ENCODE measurements at regions not wholly inside any gene's neighbourhood (a gene's known extent, or its start where the extent isn't known, plus 50 kb on each side); places are given as distances from the start of the nearest gene placed in this dataset.

- DNase-seq, result no peak
These were observed 96.8 kb downstream of the TMEM26 start for GRCh38 chr10:61356354-61356753.

DNA sequence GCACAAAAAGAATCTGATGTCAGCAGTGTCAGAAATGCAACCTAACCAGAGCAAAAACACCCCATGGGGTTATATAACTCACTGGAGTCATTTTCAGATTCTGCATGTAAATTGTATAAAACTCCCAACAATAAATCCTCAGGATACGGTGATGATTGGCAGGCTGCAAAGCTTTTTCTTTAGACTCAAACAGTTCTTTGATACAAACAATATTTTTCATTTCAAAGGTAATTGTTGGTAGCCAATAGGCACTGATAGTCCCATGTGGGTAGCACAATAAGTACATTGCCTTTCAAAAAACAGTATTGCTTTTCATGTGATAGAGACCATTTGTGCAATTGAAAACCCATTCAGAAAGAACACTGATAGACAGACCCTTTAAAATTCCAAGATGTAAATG is 98.0 kb downstream of the TMEM26 start:
- no peak for DNase-seq

GRCh38 chr10:61354401-61354975 is 98.7 kb downstream of the TMEM26 start:
- DNase-seq, result no peak

DNA sequence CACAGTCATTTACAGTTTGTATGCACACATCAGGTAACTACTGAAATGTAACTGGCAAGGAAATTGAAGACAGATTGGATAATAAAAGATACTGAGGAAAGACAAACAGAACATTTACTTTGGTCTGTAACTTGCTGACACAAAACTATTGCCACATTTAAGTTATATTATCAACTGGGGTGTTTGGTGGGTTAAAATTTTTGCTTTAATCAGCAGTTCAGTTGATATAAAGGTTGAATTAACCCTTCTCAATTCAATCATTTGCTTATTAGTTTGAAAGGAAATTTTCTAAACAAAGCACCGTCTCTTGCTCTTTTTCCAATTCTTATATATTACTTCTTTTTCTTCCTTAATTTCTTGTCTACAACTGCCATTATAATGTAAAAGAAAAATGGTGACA is 102.4 kb downstream of the TMEM26 start:
- DNase-seq, result no peak

DNA sequence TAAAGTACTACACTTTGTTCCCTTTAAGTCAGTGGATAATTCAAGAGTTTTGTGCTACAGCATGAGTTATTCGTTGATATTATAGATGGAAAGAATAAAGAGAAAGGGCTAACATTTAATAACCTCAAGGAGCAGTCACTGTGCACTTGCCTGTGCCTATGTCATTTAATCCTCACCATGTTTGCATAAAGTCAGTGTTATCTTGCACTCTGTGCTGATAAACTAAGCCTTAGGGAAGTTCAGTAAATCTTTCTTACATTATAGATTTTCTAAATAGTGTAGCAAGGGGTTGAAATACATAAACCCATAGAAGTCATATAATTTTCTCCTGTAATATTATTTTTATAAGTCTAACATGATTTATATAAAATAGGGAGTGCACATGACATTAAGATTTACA is 103.1 kb downstream of the TMEM26 start:
- DNase-seq, result no peak

DNA sequence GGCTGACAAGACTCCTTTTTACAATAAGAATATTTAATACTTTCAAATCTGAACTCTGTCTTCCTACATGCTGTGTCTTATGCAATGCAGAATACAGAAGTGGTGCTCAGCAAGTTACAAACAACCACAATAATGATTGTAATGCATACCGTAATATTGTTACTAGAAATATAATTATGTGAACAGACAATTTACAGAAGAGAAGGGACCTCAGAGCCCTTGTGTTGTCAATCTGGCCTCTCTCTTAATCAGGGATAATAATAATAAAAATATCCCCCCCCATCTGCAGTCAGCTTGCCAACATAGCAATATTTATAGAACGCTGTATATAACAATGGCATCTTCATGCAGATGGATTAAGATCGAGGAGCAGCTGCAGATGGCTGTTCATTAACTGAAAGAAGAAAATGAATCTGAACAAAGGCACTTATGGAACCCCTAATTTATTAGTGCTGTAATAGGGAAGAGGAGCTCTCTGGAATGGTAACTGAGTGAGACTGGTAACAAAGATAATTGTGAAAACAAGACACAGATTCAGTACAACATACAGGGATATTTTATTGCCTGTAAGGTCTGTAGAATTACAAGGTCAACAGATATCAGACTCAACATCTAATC is 106.3 kb downstream of the TMEM26 start:
- DNase-seq, result no peak

DNA sequence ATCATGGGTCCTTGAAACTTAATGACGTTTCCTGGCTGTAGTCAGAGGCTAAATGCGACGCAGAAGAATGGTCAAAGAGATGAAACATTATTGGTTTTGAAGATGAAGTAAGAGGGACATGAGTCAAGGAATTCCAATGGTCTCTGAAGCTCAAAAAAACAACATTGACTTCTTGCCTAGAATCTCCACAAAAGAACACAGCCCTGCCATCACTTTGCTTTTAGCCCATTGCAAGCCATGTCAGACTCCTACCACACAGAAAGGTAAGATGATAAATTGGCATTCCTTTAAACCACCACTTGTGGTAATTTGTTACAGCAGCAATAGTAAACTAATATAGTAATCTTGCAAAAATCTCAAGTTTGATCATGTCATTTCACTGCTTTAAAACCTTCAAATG is 109.4 kb downstream of the TMEM26 start:
- no peak for DNase-seq

- DNase-seq, result no peak
These were observed 110.2 kb downstream of the TMEM26 start for GRCh38 chr10:61342858-61343572.

DNA sequence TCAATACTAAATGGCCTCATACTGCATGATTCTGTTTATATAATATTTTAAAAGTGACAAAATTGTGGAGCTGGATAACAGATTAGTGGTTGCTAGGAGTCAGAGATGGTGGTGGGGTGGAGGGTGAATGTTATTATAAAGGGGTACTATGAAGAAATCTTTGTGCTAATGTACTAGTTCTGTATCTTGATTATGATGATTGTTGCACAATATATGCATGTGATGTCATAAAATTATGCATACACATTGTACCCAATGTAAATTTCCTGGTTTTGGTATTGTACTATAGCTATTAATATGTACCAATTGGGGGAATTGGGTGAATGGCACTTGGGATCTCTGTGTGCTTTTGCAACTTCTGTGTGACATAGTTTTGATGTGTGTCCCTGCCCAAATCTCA is 112.2 kb downstream of the TMEM26 start:
- no peak for DNase-seq

DNA sequence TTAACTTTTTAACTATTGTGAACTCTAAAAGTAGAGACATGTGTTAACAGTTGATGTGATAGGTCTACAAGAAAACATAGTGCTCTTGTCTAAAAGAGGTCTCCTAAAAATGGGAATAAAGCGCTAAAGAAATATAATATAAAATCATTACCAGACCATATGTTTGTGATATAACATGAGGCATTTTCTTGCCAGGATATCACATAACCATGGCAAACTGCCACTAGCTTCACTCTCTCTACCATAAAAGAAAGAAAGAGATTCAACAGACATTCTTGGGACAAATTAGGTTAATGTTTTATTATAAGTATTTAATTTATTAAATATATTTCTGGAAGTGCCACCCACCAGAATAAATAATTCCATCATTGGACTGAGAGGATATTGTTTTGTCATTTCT is 115.0 kb downstream of the TMEM26 start:
- no peak for DNase-seq

- DNase-seq, result no peak
These were observed 115.4 kb downstream of the TMEM26 start for GRCh38 chr10:61337741-61338140.

GRCh38 chr10:61336831-61337230 is 116.3 kb downstream of the TMEM26 start:
- DNase-seq, result no peak

GRCh38 chr10:61335359-61335758 is 117.8 kb downstream of the TMEM26 start:
- no peak for DNase-seq

- DNase-seq, result no peak
These were observed 120.6 kb downstream of the TMEM26 start for GRCh38 chr10:61332581-61332980.

DNA sequence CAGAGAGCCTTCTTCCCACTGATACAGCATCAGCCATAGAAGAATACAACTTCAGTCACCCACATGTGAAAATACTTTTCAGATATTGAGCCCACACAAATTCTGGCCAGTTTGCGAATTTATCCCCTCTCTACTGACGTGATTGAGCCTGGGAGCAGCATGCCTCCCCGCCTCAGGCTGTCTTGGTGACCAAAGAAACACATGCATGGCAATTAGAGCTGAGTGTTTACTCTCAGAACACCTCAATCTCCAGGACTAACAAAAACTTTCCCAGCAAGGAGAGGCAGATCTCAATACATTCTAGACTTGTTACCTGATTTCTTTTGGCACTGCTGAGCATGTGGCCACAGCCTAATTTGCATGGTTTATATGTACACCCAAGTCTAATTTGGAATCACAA is 122.5 kb downstream of the TMEM26 start:
- no peak for DNase-seq

DNA sequence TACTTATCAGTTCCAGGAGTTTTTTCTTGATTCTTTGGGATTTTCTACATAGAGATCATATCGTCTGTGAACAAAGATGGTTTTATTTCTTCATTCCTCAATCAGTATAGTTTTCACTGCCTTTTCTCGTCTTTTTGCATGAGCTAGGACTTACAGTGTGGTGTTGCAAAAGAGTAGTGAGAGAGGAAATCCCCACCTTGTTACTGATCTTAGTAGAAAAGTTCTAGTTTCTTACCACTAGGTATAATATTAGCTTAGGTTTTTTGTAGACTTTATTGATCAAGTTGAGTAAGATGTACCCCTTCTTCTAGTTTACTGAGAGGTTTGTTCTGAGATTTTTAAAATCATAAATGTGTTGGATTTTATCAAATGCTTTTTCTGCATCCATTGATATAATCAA is 123.3 kb downstream of the TMEM26 start:
- DNase-seq, result no peak

GRCh38 chr10:61325223-61325960 is 127.8 kb downstream of the TMEM26 start:
- DNase-seq, result no peak

- no peak for DNase-seq
These were observed 129.5 kb downstream of the TMEM26 start for GRCh38 chr10:61323726-61324125.

DNA sequence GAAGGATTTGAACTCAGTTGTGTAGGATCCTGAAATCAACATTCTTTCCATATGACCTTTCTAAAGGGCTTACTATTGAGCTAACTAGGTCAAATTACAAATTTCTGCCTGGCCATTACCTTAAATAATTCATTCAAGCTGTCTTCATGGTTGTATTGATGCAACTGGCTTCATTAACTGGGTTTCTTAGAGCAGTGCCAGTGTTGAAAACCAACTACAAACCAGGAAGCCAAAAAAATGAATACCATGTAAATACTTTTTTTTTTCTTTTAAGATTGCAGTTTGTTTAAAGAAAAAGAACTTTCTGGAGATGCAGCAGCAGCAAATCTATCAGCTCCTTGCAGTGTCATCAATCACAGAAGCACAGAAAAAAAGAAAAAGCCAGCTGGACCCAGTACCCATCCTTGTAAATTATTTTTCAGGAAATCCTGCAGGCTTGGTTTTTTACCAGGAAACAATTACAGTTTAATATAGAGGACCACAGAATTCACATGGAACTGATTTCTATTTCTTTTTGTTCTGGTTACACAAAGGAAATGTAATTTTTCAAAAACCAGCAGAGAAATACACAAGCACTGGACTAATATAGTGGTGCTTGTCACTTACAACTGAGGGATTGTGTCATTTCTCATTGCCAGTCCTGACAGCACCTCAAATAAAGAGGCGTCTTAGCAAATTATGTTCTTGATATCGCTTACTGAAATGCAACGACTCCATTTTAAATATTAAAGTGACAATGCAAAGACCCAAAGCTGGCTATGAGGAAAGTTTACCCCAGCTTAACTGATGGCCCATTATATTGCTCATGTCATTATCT is 131.9 kb downstream of the TMEM26 start:
- peak; percentile 9 for DNase-seq

DNA sequence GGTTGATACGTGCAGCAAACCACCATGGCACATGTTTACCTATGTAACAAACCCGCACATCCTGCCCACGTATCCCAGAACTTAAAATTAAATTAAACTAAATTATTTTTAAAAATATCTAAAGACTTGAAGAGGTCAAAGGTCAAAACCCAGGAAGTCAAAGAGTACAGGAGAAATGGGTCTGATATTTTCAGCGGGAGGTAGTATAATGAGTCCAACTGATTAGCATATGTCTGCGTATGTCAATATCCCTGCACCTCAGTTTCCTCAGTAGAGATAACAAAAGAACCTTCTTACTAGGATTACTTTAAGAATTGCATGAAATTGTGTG is 133.0 kb downstream of the TMEM26 start:
- DNase-seq, result no peak

DNA sequence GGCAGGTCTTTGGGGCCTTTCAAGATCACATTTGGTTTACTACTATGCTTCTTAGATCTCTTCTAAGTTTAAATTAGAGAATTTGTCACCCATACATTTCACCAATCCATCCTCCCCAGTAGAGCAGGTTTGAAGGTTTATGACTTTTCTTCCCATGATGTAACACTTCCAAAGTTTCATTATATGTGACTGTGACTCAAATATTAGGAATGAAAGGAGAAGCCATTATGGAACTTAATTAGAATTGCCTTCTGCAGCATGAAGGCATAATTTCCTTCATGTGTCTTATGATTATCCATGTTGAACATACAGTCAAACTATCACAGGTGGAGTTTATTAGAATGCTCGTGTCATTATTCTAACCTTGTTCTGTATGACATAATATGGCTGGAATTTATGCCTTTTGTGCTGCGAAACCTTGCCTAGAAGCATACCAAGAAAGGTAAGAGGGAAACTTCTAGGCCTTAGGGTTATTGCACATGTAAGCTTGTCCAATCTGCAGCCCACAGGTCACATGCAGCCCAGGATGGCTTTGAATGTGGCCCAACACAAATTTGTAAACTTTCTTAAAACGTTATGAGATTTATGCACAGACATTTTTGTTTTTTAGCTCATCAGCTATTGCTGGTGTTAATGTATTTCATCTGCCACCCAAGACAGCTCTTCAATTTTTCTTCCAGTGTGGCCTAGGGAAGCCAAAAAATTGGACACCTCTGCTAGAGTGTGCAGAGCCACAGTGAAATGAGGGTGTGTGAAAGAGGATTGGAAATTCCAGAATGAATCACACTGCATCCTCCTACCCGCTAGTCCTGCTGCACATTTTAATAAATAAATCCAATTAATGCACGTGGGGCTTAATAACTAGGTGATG is 133.6 kb downstream of the TMEM26 start:
- no peak for DNase-seq

DNA sequence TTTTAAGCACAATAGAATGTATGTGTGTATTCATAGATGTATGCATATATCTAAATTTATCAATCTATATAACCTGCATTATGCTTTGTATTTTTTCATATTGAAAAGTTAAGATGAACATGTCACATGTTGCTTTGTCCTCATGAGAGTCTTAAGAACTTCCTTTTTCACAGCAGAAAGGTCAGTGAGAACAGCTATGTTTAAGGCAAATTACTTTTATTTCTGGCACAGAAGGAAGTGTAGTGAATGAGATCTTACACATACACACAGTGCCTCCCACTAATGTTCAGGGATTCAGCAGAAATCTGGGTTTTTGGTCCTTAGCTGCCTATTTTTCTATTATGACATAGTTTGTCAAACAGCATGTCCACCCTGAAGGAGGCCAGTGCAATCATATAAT is 134.8 kb downstream of the TMEM26 start:
- DNase-seq, result no peak

Measured in NCI-H2227 treated with DMSO at 0.1 percent for 48 hours (cell line).